GM18873 (cell line): ENCODE measurements at regions not wholly inside any gene's neighbourhood (a gene's known extent, or its start where the extent isn't known, plus 50 kb on each side); places are given as distances from the start of the nearest gene placed in this dataset.
"Not testable (repeated sequence)": the region's sequence is repeated elsewhere in the genome, so short reads cannot be mapped to it uniquely, and the experiment has no call there.

Experiments used
- ATAC-seq: cut with Tn5 transposase; IDR thresholded peaks from one replicate; pipeline ENCODE4 v1.9.1; 2021; ENCODE audit warnings: mild to moderate bottlenecking, moderate library complexity, moderate number of reproducible peaks; ENCODE audit not compliant: unreplicated experiment, low FRiP score

GRCh38 chr16:52386694-52387093 is 160.2 kb downstream of the TOX3 start:
- no peak for ATAC-seq

GRCh38 chr16:52384378-52384777 is 162.6 kb downstream of the TOX3 start:
- ATAC-seq: no peak

DNA sequence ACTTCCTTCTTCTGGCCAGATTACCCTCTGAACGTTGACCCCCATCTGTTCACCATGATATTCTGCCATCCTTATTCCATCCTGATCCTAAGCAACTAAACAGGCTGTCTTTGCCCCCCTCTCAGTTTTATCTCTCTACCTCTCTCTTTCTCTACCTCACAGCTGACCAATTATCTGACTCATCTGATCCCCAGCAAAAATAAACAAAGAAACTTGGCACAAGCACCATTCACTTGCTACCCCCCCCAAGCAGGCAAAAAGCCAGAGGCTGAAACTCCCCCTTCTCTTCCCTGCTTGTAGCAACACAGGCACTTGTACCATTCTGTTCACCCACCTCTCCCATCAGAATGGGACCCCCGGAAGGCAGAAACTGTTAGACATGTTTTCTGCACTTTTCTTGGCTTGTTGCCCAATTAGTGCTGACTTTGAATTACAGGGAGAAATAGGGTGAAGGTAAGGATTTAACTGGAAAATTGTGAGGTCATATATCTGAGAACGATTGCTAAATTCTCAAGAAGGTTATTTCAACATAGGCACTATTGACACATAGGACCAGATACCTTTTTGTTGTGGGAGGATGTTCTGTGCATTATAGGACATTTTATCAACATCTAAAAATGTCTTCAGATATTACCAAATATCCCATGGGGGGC is 163.2 kb downstream of the TOX3 start:
- no peak for ATAC-seq

- no peak for ATAC-seq
Measured at GRCh38 chr16:52383119-52383518, 163.8 kb downstream of the TOX3 start.

DNA sequence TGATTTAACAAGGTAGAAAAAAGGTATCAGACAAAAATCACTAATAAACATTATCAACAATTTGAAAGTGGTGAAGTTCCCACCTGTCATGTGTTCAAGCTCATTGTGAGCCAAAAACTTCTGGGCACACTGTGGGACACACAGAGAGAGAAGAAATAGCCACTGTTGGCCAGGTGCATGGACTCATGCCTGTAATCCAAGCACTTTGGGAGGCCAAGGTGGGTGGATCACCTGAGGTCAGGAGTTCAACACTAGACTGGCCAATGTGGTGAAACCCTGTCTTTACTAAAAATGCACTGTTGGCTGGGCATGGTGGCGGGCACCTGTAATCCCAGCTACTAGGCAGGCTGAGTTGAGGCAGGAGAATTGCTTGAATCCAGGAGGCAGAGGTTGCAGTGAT is 167.4 kb downstream of the TOX3 start:
- ATAC-seq: no peak

DNA sequence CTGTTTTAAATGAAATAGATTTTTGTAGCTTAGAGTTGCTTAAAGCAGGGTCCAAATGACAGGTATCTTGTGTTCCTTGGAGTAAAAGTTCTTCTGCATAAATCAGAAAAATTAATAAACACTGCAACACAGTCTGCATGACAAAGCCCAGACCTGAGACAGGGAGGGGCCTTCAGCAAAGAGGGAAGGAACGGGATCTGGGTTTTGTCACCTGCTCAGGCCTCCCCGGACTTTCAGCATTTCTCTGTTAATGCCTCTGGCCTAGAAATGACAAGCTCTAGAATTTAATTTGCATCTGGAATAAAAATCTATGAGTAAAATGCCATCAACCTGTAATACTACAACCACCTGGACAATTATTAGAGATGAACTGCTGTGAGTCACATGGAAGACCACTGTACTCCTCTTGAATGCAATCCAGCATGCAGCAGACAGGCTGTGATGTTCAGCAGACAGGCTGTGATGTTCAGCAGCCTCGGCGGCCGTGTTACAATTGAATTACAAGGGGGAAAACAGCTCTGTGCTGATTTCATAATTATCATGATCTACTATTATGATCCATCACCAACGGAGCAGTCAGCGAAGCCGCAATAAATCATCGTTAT is 170.2 kb downstream of the TOX3 start:
- ATAC-seq: no peak

DNA sequence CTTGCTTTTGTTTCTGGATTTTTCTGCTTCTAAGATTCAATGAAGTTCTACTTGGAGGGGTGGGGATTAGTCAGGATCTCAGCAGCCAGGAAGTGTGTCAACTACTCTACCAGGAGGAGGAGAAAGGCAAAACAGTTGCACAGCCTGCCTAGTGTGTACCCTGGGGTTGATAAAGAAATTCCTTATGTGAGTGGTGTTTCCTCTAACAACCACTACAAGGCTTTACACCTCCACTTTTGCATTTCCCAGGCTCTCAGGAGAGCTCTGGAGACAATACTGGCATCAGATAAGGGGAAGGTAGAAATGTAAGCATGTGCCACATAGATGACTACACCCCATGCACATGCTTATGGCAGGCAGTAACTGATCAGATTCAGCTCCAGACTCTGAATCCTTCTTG is 174.6 kb downstream of the TOX3 start:
- ATAC-seq: no peak

DNA sequence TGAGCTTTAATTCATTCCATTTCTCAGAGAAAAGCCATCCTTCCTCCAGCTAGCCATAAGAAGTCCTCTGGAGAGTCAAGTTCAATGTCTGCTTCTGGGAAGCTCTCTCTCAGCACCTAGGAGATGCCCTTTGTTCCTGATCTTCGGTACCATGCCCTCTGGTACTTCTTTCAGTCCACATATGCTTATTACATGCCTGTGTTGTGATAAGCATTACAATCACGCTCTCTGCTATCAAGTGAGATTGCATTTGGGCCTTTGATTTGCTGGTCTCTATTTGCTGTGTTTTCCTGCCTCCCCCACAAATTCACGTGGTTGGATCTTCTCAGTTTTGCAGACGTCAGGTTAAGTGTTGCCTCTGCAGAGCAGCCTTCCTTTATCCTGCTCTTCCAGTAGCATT is 178.1 kb downstream of the TOX3 start:
- ATAC-seq: no peak

DNA sequence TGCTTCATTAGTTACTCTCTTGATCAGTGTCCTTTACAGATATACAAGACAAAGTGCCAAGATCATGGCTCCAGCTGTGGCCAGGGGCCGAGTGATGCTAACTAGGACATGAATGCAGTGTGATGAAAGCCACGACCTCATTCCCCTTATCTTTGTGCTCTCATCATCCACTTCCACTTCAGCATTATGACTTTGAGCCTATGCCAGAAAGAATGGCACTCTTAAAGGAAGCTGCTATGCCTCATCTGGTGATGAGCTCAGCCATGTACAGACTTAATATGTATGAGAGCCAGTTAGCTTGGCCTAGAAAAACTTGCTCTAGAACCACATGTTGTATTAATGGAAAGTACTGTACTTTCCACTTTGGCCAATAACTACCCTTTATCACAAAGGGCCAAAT is 179.1 kb downstream of the TOX3 start:
- no peak for ATAC-seq

DNA sequence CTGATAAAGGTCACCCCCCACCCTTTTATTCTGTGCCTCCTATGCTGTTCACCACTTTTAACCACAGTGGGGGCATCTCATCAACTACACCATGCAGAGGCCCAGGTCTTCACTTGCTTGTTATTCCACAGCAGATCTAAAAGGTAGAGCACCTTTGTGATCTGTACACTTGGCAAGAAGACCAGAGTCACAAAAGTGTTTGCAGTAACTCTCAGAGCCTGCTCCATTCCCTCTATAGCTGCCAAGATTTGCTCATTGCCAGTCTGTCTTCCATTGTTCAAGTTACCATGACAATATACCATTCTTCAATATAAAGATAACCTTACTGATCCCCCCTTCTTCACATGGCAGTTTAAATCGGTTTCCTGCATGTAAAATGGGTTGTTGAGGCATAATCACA is 180.0 kb downstream of the TOX3 start:
- ATAC-seq: no peak

DNA sequence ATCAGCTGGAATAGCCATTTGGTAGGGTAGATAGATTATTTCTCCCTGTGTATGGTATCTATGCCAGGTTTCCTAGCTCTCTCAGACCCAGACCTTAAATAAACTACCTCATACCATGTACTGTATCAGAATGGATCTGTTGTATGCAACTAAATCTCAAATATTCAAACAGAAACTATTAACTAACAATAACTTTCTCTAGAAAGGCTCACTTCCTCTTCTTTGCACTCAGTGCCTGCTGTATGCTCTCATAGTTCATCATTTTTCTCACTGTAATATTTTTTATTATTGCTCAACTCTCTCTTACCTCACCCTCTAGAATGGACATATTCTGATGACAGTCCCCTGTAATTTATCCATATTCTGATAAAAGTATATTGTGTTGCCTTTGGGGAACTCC is 182.4 kb downstream of the TOX3 start:
- ATAC-seq: no peak

DNA sequence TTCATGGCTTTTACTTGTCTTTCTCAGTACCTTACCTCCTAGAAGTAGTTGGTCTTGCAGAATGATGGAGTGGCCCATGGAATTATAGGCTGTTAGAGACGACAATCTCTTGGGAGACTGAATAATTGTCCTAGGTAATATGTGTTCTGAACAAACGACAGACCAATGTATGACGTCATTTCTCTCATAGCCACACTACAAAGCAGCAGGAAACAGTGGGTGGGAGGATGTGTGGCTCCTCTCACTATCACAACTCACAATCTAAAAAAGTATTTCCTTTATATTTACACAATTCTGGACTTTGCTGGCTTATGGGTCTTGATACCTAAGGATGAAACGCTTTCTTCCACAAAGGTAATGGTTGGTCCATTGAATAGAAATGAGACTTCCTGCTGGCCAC is 183.9 kb downstream of the TOX3 start:
- ATAC-seq: no peak

DNA sequence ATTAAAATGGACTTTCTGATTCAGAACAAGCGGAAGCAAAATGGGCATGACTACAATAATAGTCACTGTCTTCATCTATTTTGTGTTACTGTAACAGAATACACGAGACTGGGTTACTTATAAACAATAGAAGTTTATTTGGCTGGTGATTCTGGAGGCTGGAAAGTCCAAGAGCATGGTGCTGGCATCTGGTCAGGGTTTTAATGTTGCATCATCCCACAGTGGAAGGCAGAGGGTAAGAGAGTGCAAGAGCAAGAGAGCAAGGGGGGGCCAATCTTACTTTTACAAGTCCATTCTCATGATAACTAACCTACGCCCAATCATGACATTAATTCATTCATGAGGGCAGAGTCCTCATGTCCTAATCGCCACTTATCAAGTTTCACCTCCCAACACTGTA is 189.2 kb downstream of the TOX3 start:
- ATAC-seq: no peak

DNA sequence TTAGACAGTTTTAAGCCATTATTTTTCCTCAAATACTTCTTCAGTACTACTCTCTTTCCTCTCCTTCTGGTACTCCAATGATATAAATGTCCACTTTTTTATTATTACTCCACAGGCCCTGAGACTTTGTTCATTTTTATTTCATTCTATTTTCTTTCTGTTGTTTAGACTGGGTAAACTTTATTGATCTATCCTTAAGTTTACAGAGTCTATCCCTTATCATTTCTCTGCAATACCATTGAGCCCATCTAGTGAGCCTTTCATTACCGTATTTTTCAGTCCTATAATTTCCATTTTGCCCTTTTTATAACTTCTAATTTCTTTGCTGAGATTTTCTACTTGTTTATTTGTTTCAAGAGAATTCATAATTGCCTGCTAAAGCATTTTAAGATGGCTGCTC is 193.7 kb downstream of the TOX3 start:
- no peak for ATAC-seq

DNA sequence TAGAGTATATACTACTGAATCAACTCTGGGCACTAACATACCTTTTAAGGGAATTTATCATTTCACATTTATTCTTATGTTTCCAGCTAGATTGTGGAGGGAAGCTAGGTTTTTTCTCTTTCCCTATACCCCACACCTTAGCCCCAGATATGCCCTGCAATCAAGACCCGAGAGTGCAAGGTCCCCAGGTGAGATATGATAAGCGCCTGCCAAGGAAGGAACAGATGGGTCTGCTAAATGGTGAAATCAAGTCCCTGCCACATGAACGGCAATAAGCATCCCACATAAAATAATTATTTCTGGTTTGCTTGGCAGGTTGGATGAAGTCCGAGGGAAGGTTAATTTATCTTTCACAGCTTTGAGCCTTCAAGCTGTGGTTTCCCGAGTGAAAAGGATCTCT is 195.5 kb downstream of the TOX3 start:
- no peak for ATAC-seq

GRCh38 chr16:52350031-52350642 is 196.8 kb downstream of the TOX3 start:
- no peak for ATAC-seq

DNA sequence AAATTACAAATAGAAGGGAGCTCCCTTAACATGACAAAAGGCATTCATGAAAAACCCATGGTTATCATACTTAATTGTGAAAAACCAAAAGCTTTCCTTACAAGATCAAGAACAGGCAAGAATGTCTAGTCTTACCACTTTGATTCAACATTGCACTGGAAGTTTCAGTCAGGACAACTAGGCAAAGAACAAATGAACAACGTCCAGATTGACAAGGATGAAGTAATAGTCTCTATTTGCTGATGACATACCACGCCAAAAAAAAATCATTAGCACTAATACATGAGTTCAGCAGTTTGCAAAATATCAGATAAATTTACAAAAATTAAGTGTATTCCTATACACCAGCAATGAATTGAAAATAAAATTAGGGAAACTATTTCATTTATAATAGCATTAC is 200.2 kb downstream of the TOX3 start:
- ATAC-seq: no peak

GRCh38 chr16:52333673-52334072 is 213.3 kb downstream of the TOX3 start:
- ATAC-seq: not testable (repeated sequence)

- no peak for ATAC-seq
Measured at GRCh38 chr16:52320930-52321439, 226.0 kb downstream of the TOX3 start.

- no peak for ATAC-seq
Measured at GRCh38 chr16:52318302-52319009, 228.5 kb downstream of the TOX3 start.

- no peak for ATAC-seq
Measured at GRCh38 chr16:52316241-52316640, 230.7 kb downstream of the TOX3 start.
